Keratinocyte (primary cell): ENCODE measurements at regions not wholly inside any gene's neighbourhood (a gene's known extent, or its start where the extent isn't known, plus 50 kb on each side); places are given as distances from the start of the nearest gene placed in this dataset.

ENCODE experiments used
- DNase-seq: peaks from one replicate; pipeline ENCODE4 v3.0.0-alpha.2; 2011; ENCODE audit warnings: low read depth, missing footprints, low spot score
- FAIRE-seq: peaks from 2 replicates; lab custom pipeline; 2011; peaks lifted over from hg19 to GRCh38; lab: Jason Lieb, UNC
- H2AFZ ChIP-seq: 2 replicates; pipeline ENCODE4 v1.6.0; 2012; ENCODE audit warnings: low read length, control low read depth, inconsistent platforms; ENCODE audit not compliant: control insufficient read depth
- H3K27ac ChIP-seq: 2 replicates; pipeline ENCODE4 v1.5.1; 2011; ENCODE audit warnings: low read length; ENCODE audit not compliant: control insufficient read depth, insufficient read depth
- H3K27me3 ChIP-seq: 3 replicates; pipeline ENCODE4 v1.6.0; 2011; ENCODE audit warnings: low read length; ENCODE audit not compliant: control insufficient read depth, insufficient read depth; ENCODE audit errors: extremely low read depth
- H3K36me3 ChIP-seq, 2 experiments: 2 replicates in 1 of 2; 3 replicates in 1 of 2; pipeline ENCODE4 v1.5.1; 2011; ENCODE audit warnings: low read length in 2 of 2, mild to moderate bottlenecking in 1 of 2; ENCODE audit not compliant: control insufficient read depth in 2 of 2, insufficient read depth in 2 of 2; ENCODE audit errors: extremely low read depth in 1 of 2
- H3K4me1 ChIP-seq: 3 replicates; pipeline ENCODE4 v1.5.1; 2011; ENCODE audit warnings: low read length; ENCODE audit not compliant: control insufficient read depth, insufficient read depth; ENCODE audit errors: extremely low read depth
- H3K4me2 ChIP-seq: 3 replicates; pipeline ENCODE4 v1.6.0; 2011; ENCODE audit warnings: low read depth, low read length; ENCODE audit not compliant: control insufficient read depth, insufficient read depth; ENCODE audit errors: extremely low read depth
- H3K4me3 ChIP-seq, 3 experiments: fragments of 200-600 bp in 1 of 3; sonication (generic) in 1 of 3; 2 replicates in 2 of 3; 3 replicates in 1 of 3; pipeline ENCODE4 v1.5.1; 2011 to 2016; ENCODE audit warnings: low read length in 3 of 3, mild to moderate bottlenecking in 3 of 3, control low read depth in 2 of 3, inconsistent platforms in 1 of 3, low read depth in 1 of 3, mixed read lengths in 1 of 3, mixed run types in 1 of 3, moderate library complexity in 1 of 3; ENCODE audit not compliant: control insufficient read depth in 2 of 3, insufficient read depth in 2 of 3; ENCODE audit errors: extremely low read depth in 1 of 3
- H3K79me2 ChIP-seq: 2 replicates; pipeline ENCODE4 v1.6.0; 2012; ENCODE audit warnings: low read length; ENCODE audit not compliant: control insufficient read depth, insufficient read depth
- H3K9ac ChIP-seq: 3 replicates; pipeline ENCODE4 v1.6.0; 2011; ENCODE audit warnings: low read length; ENCODE audit not compliant: control insufficient read depth, insufficient read depth; ENCODE audit errors: extremely low read depth
- H3K9me1 ChIP-seq: 3 replicates; pipeline ENCODE4 v1.6.0; 2011; ENCODE audit warnings: low read length; ENCODE audit not compliant: control insufficient read depth, insufficient read depth; ENCODE audit errors: extremely low read depth
- H3K9me3 ChIP-seq: 2 replicates; pipeline ENCODE4 v1.5.1; 2012; ENCODE audit warnings: low read depth, low read length; ENCODE audit not compliant: control insufficient read depth
- H4K20me1 ChIP-seq: 3 replicates; pipeline ENCODE4 v1.6.0; 2011; ENCODE audit warnings: low read length; ENCODE audit not compliant: control insufficient read depth, insufficient read depth; ENCODE audit errors: extremely low read depth
- EZH2 ChIP-seq: IDR thresholded peaks from one replicate; pipeline ENCODE4 v1.6.1; 2012; ENCODE audit warnings: inconsistent platforms, mild to moderate bottlenecking, low read length, moderate library complexity
- dilution Hi-C: fragments of 300-500 bp; cut with MboI; formaldehyde crosslinking; loops from one replicate; pipeline ENCODE4 v1.7.0; 2020; ENCODE audit warnings: low sequenced_read_pairs; ENCODE audit not compliant: extremely low pct_ligation_motif_present
- TF ChIP-seq, protein P1 (sequence below), 3 experiments: IDR thresholded peaks in 1 of 3; conservative IDR thresholded peaks in 1 of 3; optimal IDR thresholded peaks in 1 of 3; 2 replicates in 2 of 3; 3 replicates in 1 of 3; pipeline versions ENCODE3 to v1.5.1; 2011; ENCODE audit warnings: low read length in 3 of 3, mild to moderate bottlenecking in 3 of 3, moderate library complexity in 2 of 3, control low read depth in 1 of 3, inconsistent platforms in 1 of 3; ENCODE audit not compliant: insufficient read depth in 2 of 3; ENCODE audit errors: extremely low read depth in 1 of 3

DNA sequence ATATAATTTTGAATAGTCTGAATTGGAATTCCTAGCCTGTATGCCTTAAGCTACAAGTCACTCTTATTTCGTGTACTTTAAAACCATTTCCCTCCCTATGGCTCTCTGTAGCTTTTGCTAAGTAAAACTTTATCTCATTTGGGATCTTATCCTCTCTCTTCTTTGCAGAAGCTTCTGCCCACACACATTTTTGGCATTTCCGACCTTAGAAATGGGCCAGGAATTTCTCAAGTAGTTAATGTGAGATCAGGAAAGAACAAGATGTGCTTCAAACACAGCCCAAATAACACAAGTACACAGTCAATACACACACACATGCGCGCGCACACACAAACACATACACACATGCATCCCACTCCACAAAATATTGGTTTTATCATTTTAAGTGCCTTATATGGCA lies 931.0 kb upstream of the MIR17HG start:
- no peak overlapping the region for H3K4me2 ChIP-seq
- H2AFZ ChIP-seq = peak overlapping the region; percentile 65
- H3K9me3 ChIP-seq = no peaks in the 10 kb centered on the region
- H3K4me3 ChIP-seq = no peak overlapping the region
- DNase-seq (no peak), FAIRE-seq (peak; percentile 46)
- no peak overlapping the region for H3K27ac ChIP-seq
- H3K79me2 ChIP-seq = no peaks in the 10 kb centered on the region
- no peaks in the 10 kb centered on the region for H4K20me1 ChIP-seq
- H3K9me1 ChIP-seq = no peaks in the 10 kb centered on the region
- TF ChIP-seq, protein P1, sequence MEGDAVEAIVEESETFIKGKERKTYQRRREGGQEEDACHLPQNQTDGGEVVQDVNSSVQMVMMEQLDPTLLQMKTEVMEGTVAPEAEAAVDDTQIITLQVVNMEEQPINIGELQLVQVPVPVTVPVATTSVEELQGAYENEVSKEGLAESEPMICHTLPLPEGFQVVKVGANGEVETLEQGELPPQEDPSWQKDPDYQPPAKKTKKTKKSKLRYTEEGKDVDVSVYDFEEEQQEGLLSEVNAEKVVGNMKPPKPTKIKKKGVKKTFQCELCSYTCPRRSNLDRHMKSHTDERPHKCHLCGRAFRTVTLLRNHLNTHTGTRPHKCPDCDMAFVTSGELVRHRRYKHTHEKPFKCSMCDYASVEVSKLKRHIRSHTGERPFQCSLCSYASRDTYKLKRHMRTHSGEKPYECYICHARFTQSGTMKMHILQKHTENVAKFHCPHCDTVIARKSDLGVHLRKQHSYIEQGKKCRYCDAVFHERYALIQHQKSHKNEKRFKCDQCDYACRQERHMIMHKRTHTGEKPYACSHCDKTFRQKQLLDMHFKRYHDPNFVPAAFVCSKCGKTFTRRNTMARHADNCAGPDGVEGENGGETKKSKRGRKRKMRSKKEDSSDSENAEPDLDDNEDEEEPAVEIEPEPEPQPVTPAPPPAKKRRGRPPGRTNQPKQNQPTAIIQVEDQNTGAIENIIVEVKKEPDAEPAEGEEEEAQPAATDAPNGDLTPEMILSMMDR (optimal IDR thresholded peaks at IDR 0.05 in 1 of 3, IDR thresholded peaks at IDR 0.05 in 1 of 3, conservative IDR thresholded peaks at IDR 0.05 in 1 of 3; ENCODE audit: extremely low read depth in 1 of 3, insufficient read depth in 2 of 3, low read length in 3 of 3) = no peak
- TF ChIP-seq EZH2 = no peak
- no peak overlapping the region for H3K9ac ChIP-seq
- no peaks in the 10 kb centered on the region for H3K36me3 ChIP-seq
- H3K4me1 ChIP-seq = peaks cover 23% of the 10 kb centered on the region
- no peaks in the 10 kb centered on the region for H3K27me3 ChIP-seq
- dilution Hi-C loops = no loop called here

DNA sequence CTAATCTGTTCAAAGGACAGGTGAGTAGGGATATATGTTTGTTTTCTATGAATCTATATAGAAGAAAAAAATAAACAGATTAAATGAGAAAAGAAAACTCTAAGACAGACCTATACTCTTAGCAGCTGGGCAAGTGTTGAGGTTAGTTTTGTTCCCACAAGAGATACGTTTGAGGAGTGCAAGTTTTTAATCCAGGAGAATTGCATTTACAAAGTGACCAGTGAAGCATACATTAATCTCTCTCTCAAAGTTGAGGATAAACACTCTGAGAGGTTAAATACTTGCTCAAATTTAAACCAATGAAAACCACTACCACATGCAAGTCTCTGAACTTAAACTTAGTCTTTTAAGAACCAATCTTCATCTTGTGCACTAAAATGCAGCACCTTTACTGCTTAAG lies 930.5 kb upstream of the MIR17HG start:
- H3K36me3 ChIP-seq = no peaks in the 10 kb centered on the region
- H3K4me3 ChIP-seq = no peak overlapping the region
- DNase-seq (no peak), FAIRE-seq (no peak)
- H2AFZ ChIP-seq = no peak overlapping the region
- H3K4me2 ChIP-seq = no peak overlapping the region
- H3K79me2 ChIP-seq = no peaks in the 10 kb centered on the region
- no peak overlapping the region for H3K27ac ChIP-seq
- TF ChIP-seq EZH2 = no peak
- TF ChIP-seq, protein P1 (optimal IDR thresholded peaks at IDR 0.05 in 1 of 3, IDR thresholded peaks at IDR 0.05 in 1 of 3, conservative IDR thresholded peaks at IDR 0.05 in 1 of 3; ENCODE audit: extremely low read depth in 1 of 3, insufficient read depth in 2 of 3, low read length in 3 of 3) = no peak
- no peaks in the 10 kb centered on the region for H3K9me3 ChIP-seq
- dilution Hi-C loops = no loop called here
- H3K9me1 ChIP-seq = no peaks in the 10 kb centered on the region
- no peak overlapping the region for H3K9ac ChIP-seq
- H4K20me1 ChIP-seq = no peaks in the 10 kb centered on the region
- H3K4me1 ChIP-seq = peaks cover 23% of the 10 kb centered on the region
- H3K27me3 ChIP-seq = no peaks in the 10 kb centered on the region
